Right lobe of liver (tissue), 6 donors: ENCODE measurements at regions not wholly inside any gene's neighbourhood (a gene's known extent, or its start where the extent isn't known, plus 50 kb on each side); places are given as distances from the start of the nearest gene placed in this dataset.

Experiments used
- ATAC-seq, 4 donors: fragments of 200-7000 bp; cut with Tn5 transposase; one replicate each; pipeline ENCODE4 v1.9.1; 2020; ENCODE audit warnings: mild to moderate bottlenecking in 4 of 4, moderate library complexity in 4 of 4
- DNase-seq, 3 donors: peaks; one replicate each; pipeline ENCODE4 v3.0.0-alpha.2; 2020
- H3K27ac ChIP-seq, 3 donors: fragments of 200-600 bp; one replicate each; pipeline ENCODE4 v1.8.0; 2022
- H3K27me3 ChIP-seq, 2 donors: fragments of 200-600 bp; one replicate each; pipeline ENCODE4 v1.8.0; 2022
- H3K36me3 ChIP-seq, 4 donors: fragments of 200-600 bp; sonication (generic) in 1 of 4; one replicate each; pipeline versions ENCODE4 v1.5.1 to v1.8.0; 2017 to 2022; ENCODE audit warnings: control low read depth in 1 of 4
- H3K4me1 ChIP-seq, 4 donors: fragments of 200-600 bp; sonication (generic) in 1 of 4; one replicate each; pipeline versions ENCODE4 v1.5.1 to v1.8.0; 2017 to 2022; ENCODE audit warnings: control low read depth in 1 of 4
- H3K4me3 ChIP-seq, 3 donors: fragments of 200-600 bp; one replicate each; pipeline ENCODE4 v1.8.0; 2022
- H3K9me3 ChIP-seq, 4 donors: fragments of 200-600 bp; sonication (generic) in 1 of 4; one replicate each; pipeline versions ENCODE4 v1.5.1 to v1.8.0; 2017 to 2022; ENCODE audit warnings: control low read depth in 1 of 4
- CTCF ChIP-seq, 4 donors: fragments of 200-600 bp in 3 of 4; fragments of 450-650 bp in 1 of 4; IDR thresholded peaks; one replicate each; pipeline versions ENCODE4 v1.5.1 to v1.8.0; 2016 to 2022; ENCODE audit warnings: antibody characterized with exemption in 4 of 4, mild to moderate bottlenecking in 2 of 4
- POLR2A ChIP-seq: fragments of 450-650 bp; IDR thresholded peaks from one replicate; pipeline ENCODE4 v1.6.1; 2017; ENCODE audit warnings: antibody characterized with exemption, mild to moderate bottlenecking
- WGBS: methylation state at CpG from one replicate; pipeline ENCODE4 v1.1.6; 2018; ENCODE audit warnings: low coverage, low lambda C conversion rate; ENCODE audit not compliant: insufficient coverage; ENCODE audit errors: missing lambda C conversion rate; 5-methylcytosine and 5-hydroxymethylcytosine counted together
- intact Hi-C, 2 donors: fragments of 100-400 bp; cut with DNase I; formaldehyde crosslinking; loops; one replicate each; pipeline versions ENCODE4 v1.11.2 to v1.14.1; 2022
- donor health status: DM: no; HTN: yes; CAD: no.
- donor health status: DM: no; HTN: no; CAD: no.
- donor health status: DM: no; HTN: no; CAD: no.
- donor health status: DM: no; HTN: yes; CAD: no.
- donor health status: DM: no; HTN: yes; CAD: no.

GRCh38 chr10:31709028-31709427, 219.6 kb downstream of the ARHGAP12 start:
- peak overlapping the region in 1 of 3 donors; percentile 63 for H3K27ac ChIP-seq
- H3K4me3 ChIP-seq: no peak overlapping the region
- H3K4me1 ChIP-seq: peaks cover 0 to 4% (median 0%) of the 10 kb centered on the region in 4 donors
- intact Hi-C loops: loop anchor here in 1 of 2 donors (5.0 kb wide), 1 partner anchor 63 kb away; no protein-coding TSS in a partner anchor
- WGBS: 24% methylated on average over 3 of the region's 3 CpGs
- ATAC-seq: peak; percentile 41 to 64 (median 50)
- H3K27me3 ChIP-seq: no peaks in the 10 kb centered on the region
- TF ChIP-seq CTCF (IDR thresholded peaks at IDR 0.05) (peak; percentile 35 to 53 (median 42)), POLR2A (no peak)
- no peak for DNase-seq
- H3K9me3 ChIP-seq: peaks cover 0 to 6% (median 0%) of the 10 kb centered on the region in 4 donors
- H3K36me3 ChIP-seq: no peaks in the 10 kb centered on the region

- Histone ChIP-seq H3K36me3 (no peaks in the 10 kb centered on the region), H3K4me1 (peaks cover 0 to 4% (median 0%) of the 10 kb centered on the region in 4 donors), H3K9me3 (peaks cover 0 to 6% (median 0%) of the 10 kb centered on the region in 4 donors), H3K4me3 (no peak overlapping the region), H3K27me3 (no peaks in the 10 kb centered on the region), H3K27ac (peak overlapping the region in 2 of 3 donors; percentile 63 to 70)
- intact Hi-C loops: loop anchor here in 1 of 2 donors (5.0 kb wide), 1 partner anchor 64 kb away; no protein-coding TSS in a partner anchor
- peak in 1 of 4 donors; percentile 16 for ATAC-seq
- DNase-seq: no peak
- TF ChIP-seq POLR2A: no peak
- no peak for TF ChIP-seq CTCF (IDR thresholded peaks at IDR 0.05)
- WGBS: 48% methylated on average over 8 of the region's 9 CpGs
Observed at GRCh38 chr10:31708474-31708873, 220.2 kb downstream of the ARHGAP12 start.

DNA sequence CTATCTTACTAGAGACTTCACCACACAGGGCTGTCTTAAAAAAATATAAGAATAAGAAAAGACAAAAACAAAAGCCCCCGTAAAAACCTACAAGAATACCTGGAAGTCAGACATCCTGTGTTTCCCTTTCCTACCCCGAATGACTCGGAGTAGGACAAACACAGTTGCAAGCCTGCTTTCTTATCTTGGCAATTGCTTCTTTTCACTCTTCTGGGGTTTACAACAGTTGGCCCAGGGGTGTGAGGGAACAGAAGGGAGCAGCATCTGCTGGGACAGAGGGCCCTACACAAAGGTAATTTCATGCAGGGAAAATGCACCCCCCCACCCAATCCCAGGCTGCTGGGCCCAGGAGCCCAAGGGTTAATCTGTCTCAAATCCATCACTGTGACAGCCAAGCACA, 220.6 kb downstream of the ARHGAP12 start:
- DNase-seq: no peak
- intact Hi-C loops: loop anchor here in 1 of 2 donors (5.0 kb wide), 1 partner anchor 64 kb away; no protein-coding TSS in a partner anchor
- ATAC-seq: peak; percentile 9 to 55 (median 31)
- TF ChIP-seq POLR2A (no peak), CTCF (IDR thresholded peaks at IDR 0.05) (no peak)
- 23% methylated on average over 3 of the region's 3 CpGs for WGBS
- Histone ChIP-seq H3K4me1 (peaks cover 0 to 4% (median 0%) of the 10 kb centered on the region in 4 donors), H3K4me3 (no peak overlapping the region), H3K27ac (peak overlapping the region in 2 of 3 donors; percentile 63 to 70), H3K9me3 (peaks cover 0 to 6% (median 0%) of the 10 kb centered on the region in 4 donors), H3K27me3 (no peaks in the 10 kb centered on the region), H3K36me3 (no peaks in the 10 kb centered on the region)

DNA sequence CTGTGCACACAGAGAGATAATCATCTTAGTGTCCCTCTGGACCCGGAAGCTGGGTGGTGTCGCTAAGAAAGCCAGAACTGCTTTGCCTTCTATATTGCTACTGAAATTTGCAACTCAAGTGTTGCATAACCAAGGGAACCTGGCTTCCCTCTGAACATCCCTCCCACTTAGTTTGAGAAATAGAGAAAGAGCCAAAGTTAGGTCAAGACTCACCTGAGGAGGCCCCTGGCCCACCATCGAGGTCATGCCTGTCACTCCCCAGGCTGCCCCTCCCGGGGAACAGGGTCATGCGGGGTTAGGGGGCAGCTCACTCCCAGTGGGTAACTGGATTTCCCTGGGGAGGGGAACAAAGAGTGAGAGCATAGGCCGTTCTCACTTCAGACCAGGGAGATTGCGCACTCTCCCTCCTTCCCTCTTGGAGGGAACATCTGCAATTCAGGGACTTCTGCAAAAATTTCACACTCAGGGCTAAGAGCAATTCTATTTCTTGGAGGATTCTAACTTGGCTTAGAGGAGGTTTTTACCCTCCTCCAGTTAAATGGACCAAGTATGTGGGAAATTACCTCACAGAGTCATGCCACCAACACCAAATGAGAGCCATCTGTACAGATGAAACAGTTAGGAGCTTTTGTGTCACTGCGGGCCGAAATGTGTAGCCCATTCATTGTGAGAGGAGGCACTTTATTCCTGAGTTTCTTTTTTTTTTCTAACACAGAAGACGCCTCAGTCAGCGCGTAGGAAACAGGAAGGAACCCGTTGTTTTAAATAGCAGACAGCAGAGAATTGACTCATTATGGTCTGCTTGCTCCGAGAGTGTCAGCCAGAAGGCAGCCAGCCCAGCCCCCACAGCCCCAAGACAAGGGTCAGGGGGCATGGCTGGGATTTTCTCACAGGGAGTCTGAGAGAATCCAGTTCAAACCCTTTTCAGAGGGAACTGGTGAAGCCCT, 221.3 kb downstream of the ARHGAP12 start:
- peaks cover 0 to 4% (median 0%) of the 10 kb centered on the region in 4 donors for H3K4me1 ChIP-seq
- TF ChIP-seq POLR2A (no peak), CTCF (IDR thresholded peaks at IDR 0.05) (no peak)
- ATAC-seq: peak; percentile 73 to 84 (median 82)
- intact Hi-C loops: loop anchor here in 1 of 2 donors (5.0 kb wide), 1 partner anchor 65 kb away; no protein-coding TSS in a partner anchor
- H3K27ac ChIP-seq: peak overlapping the region; percentile 29 to 70 (median 63)
- H3K36me3 ChIP-seq: no peaks in the 10 kb centered on the region
- peak; percentile 63 to 75 (median 67) for DNase-seq
- WGBS: 27% methylated on average over 11 of the region's 14 CpGs
- no peaks in the 10 kb centered on the region for H3K27me3 ChIP-seq
- peaks cover 0 to 6% (median 0%) of the 10 kb centered on the region in 4 donors for H3K9me3 ChIP-seq
- no peak overlapping the region for H3K4me3 ChIP-seq
